GM12878 (cell line): ENCODE measurements at regions not wholly inside any gene's neighbourhood (a gene's known extent, or its start where the extent isn't known, plus 50 kb on each side); places are given as distances from the start of the nearest gene placed in this dataset.

Source experiments
- ATF2 ChIP-seq: IDR thresholded peaks from 2 replicates; pipeline ENCODE4 v1.6.1; 2012; ENCODE audit warnings: low read length, inconsistent platforms
- CEBPB ChIP-seq, 2 experiments: fragments of 150-350 bp in 1 of 2; IDR thresholded peaks; 2 replicates each; pipeline ENCODE4 v1.6.1; 2012 to 2014; ENCODE audit warnings: low read depth in 2 of 2, low read length in 2 of 2, borderline replicate concordance in 1 of 2, inconsistent platforms in 1 of 2
- CREB1 ChIP-seq: IDR thresholded peaks from 2 replicates; pipeline ENCODE4 v1.6.1; 2012; ENCODE audit warnings: low read depth, mild to moderate bottlenecking, inconsistent platforms
- ELK1 ChIP-seq: IDR thresholded peaks from 2 replicates; pipeline ENCODE4 v1.6.1; 2012; ENCODE audit warnings: low read depth, low read length, improper control_type of control experiment
- FOS ChIP-seq: IDR thresholded peaks from 3 replicates; pipeline ENCODE4 v1.6.1; 2011; ENCODE audit warnings: borderline replicate concordance; ENCODE audit not compliant: insufficient read length; ENCODE audit errors: extremely low read depth
- REST ChIP-seq: IDR thresholded peaks from 2 replicates; pipeline ENCODE4 v1.6.1; 2012; ENCODE audit warnings: mild to moderate bottlenecking, low read depth, low read length
- SIN3A ChIP-seq: IDR thresholded peaks from 2 replicates; pipeline ENCODE4 v1.6.1; 2012; ENCODE audit warnings: low read depth, low read length, improper control_type of control experiment
- SREBF2 ChIP-seq: IDR thresholded peaks from 2 replicates; pipeline ENCODE4 v1.6.1; 2012; ENCODE audit warnings: mild to moderate bottlenecking, low read length
- STAT3 ChIP-seq: IDR thresholded peaks from 2 replicates; pipeline ENCODE4 v1.6.1; 2011; ENCODE audit warnings: low read depth, low read length, improper control_type of control experiment
- ZNF24 ChIP-seq: fragments of 450-650 bp; IDR thresholded peaks from 2 replicates; pipeline ENCODE4 v1.6.1; 2017; ENCODE audit warnings: antibody characterized with exemption, mild to moderate bottlenecking
- TF ChIP-seq, protein P1 (sequence below), 3 experiments: IDR thresholded peaks in 2 of 3; conservative IDR thresholded peaks in 1 of 3; 2 replicates each; pipeline ENCODE4 v1.5.1; 2011; ENCODE audit warnings: low read depth in 3 of 3, low read length in 3 of 3, mild to moderate bottlenecking in 3 of 3, control low read depth in 2 of 3, moderate library complexity in 2 of 3, inconsistent platforms in 1 of 3, mixed read lengths in 1 of 3; ENCODE audit not compliant: control insufficient read depth in 2 of 3, insufficient read depth in 1 of 3; ENCODE audit errors: extremely low read depth in 1 of 3
- TF ChIP-seq, protein P2 (sequence below): IDR thresholded peaks from 2 replicates; pipeline ENCODE4 v1.6.1; 2011; ENCODE audit warnings: low read depth, mild to moderate bottlenecking, low read length, moderate library complexity, borderline replicate concordance; ENCODE audit errors: extremely low read depth

DNA sequence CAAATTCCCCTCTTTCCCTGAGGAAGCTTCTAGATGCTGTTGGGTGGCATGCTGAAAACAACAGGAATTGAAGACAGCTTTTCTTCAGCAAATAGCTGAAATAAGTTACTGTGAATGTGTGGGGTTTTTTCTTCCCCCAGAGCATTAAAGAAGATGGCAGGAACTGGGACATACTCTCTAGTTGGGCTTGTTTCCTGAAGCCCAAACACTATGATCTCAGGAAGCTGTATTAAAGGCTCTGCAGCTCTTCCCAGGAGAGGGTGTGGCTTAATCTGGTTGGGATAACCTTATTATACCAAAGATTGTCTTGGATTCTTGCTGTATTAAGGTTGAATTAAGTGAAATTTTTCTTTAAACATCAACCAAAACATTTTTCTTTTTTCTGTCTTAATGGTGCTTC, 64.9 kb upstream of the LMO4 start:
- TF ChIP-seq STAT3 (no peak), ZNF24 (no peak), CREB1 (no peak), REST (no peak), SREBF2 (no peak), SIN3A (no peak), CEBPB (IDR thresholded peaks at IDR 0.05; ENCODE audit: borderline replicate concordance in 1 of 2, low read depth in 2 of 2, low read length in 2 of 2) (no peak), ELK1 (no peak), ATF2 (no peak), FOS (no peak)
- TF ChIP-seq, protein P1, sequence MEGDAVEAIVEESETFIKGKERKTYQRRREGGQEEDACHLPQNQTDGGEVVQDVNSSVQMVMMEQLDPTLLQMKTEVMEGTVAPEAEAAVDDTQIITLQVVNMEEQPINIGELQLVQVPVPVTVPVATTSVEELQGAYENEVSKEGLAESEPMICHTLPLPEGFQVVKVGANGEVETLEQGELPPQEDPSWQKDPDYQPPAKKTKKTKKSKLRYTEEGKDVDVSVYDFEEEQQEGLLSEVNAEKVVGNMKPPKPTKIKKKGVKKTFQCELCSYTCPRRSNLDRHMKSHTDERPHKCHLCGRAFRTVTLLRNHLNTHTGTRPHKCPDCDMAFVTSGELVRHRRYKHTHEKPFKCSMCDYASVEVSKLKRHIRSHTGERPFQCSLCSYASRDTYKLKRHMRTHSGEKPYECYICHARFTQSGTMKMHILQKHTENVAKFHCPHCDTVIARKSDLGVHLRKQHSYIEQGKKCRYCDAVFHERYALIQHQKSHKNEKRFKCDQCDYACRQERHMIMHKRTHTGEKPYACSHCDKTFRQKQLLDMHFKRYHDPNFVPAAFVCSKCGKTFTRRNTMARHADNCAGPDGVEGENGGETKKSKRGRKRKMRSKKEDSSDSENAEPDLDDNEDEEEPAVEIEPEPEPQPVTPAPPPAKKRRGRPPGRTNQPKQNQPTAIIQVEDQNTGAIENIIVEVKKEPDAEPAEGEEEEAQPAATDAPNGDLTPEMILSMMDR (IDR thresholded peaks at IDR 0.05 in 2 of 3, conservative IDR thresholded peaks at IDR 0.05 in 1 of 3; ENCODE audit: control insufficient read depth in 2 of 3, extremely low read depth in 1 of 3, insufficient read depth in 1 of 3, low read depth in 3 of 3, low read length in 3 of 3), result no peak
- TF ChIP-seq, protein P2, sequence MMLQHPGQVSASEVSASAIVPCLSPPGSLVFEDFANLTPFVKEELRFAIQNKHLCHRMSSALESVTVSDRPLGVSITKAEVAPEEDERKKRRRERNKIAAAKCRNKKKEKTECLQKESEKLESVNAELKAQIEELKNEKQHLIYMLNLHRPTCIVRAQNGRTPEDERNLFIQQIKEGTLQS, result no peak
